Epithelial cell of esophagus (primary cell): ENCODE measurements at regions not wholly inside any gene's neighbourhood (a gene's known extent, or its start where the extent isn't known, plus 50 kb on each side); places are given as distances from the start of the nearest gene placed in this dataset.

Experiments
- DNase-seq: peaks from one replicate; pipeline ENCODE4 v3.0.0; 2010; ENCODE audit warnings: low read depth
- H3K4me3 ChIP-seq: 2 replicates; pipeline ENCODE4 v1.5.1; 2011; ENCODE audit warnings: mild to moderate bottlenecking, low read length, control low read depth
- CTCF ChIP-seq: IDR thresholded peaks from 2 replicates; pipeline ENCODE4 v1.5.1; 2011; ENCODE audit warnings: low read depth, mild to moderate bottlenecking, low read length, control low read depth, inconsistent platforms; ENCODE audit not compliant: insufficient read depth; ENCODE audit errors: missing control alignments

- H3K4me3 ChIP-seq, result no peak overlapping the region
- TF ChIP-seq CTCF, result no peak
- DNase-seq, result peak; percentile 18
Measured at GRCh38 chr3:194225988-194226663, 90.2 kb downstream of the HES1 start.

DNA sequence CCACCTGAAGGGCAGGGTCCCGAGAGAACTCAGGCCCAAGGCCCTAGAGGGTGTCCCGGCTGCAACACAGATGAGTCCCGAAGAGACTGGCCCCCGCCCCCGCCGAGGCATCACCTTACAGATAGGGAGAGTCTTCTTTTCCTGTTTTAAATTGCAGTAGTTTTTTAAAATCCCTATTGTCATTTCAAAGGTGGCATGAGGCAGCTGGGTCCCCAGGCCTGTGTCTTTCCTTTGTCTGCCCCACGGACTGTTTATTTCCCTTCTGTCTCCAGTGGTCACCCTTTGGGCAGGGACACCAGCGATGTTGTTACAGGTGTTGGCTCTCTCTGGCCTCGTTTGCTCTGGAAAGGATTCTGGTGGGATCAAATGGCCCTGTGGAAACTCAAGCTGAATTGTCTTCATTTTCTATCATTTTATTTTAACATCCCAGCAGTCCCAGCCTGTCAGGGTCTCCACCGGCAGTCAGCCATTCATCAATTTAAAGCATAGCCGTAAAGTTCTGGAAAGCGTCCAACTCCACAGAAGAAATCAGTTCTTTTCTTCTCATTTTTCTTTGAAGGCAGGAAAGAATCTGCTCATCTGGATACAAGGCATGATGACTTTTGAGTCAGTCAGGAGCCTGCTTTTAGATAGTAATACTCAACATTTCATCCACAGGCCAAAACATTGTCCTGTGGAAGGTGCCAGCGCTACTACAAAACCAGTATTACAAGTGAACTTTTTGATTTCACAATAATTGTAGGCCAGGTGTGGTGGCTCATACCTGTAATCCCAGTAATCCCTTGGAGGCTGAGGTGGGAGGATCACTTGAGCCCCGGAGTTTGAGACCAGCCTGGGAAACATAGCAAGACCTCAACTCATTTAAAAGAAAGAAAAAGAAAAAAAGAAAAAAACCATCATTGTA, 96.2 kb downstream of the HES1 start:
- DNase-seq, result peak; percentile 88
- no peak for TF ChIP-seq CTCF
- no peak overlapping the region for H3K4me3 ChIP-seq

GRCh38 chr3:194233150-194233549, 97.2 kb downstream of the HES1 start:
- TF ChIP-seq CTCF, result no peak
- DNase-seq, result no peak
- no peak overlapping the region for H3K4me3 ChIP-seq

DNA sequence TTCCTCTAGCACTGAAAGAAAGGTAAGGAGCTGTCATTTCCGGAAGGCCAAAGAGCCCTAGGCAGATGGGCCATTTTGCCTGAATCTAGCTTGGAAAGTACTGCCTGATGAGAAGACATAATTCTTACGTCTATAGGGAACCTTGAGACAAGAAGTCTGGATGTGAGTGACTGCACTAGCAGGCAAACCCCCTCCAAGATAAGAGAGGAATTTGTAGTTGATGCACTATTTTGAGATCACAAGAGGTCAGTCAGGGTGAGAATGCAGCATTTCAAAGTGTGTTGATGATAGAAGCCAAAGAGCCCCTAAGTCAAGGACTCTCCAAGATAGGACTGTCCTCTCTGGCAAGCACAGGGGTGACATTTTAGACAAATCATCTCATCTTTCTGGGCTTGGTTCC, 99.2 kb downstream of the HES1 start:
- no peak for DNase-seq
- no peak overlapping the region for H3K4me3 ChIP-seq
- no peak for TF ChIP-seq CTCF

DNA sequence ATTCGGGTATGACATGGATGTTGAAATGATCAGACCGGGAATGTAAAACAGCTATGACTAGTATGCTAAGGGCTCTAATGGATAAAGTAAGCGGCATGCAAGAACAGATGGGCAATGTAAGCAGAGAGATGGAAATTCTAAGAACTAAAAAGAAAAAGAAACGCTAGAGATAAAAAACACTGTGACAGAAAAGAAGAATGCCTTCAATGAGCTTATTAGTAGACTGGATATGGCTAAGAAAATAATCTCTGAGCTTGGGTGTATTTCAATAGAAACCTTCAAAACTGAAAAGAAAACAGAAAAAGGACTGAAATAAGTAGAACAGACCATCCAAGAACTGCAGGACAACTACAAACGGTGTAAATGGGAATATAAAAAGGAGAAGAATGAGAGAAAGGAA, 101.2 kb downstream of the HES1 start:
- no peak for TF ChIP-seq CTCF
- no peak for DNase-seq
- H3K4me3 ChIP-seq, result no peak overlapping the region

DNA sequence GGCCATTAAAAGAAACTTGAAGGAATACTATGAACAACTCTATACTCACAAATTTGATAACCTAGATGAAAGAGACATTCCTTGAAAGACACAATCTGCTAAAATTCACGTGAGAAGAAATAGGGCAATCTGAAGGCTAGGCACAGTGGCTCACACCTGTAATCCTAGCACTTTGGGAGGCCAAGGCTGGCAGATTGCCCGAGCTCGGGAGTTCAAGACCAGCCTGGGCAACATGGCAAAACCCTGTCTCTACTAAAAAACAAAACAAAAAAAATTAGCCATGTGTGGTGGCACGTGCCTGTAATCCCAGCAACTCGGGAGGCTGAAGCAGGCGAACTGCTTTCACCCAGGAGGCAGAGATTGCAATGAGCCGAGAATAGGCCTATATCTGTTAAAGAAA, 104.8 kb downstream of the HES1 start:
- DNase-seq, result no peak
- TF ChIP-seq CTCF, result no peak
- no peak overlapping the region for H3K4me3 ChIP-seq
